HG03354 (cell line): ENCODE measurements at regions not wholly inside any gene's neighbourhood (a gene's known extent, or its start where the extent isn't known, plus 50 kb on each side); places are given as distances from the start of the nearest gene placed in this dataset.
A peak's percentile ranks its signal among the peaks of the same experiment; 100 is the strongest.

Source experiments
- ATAC-seq: cut with Tn5 transposase; IDR thresholded peaks from one replicate; pipeline ENCODE4 v1.9.1; 2021; ENCODE audit warnings: mild to moderate bottlenecking; ENCODE audit not compliant: unreplicated experiment, poor library complexity, severe bottlenecking

DNA sequence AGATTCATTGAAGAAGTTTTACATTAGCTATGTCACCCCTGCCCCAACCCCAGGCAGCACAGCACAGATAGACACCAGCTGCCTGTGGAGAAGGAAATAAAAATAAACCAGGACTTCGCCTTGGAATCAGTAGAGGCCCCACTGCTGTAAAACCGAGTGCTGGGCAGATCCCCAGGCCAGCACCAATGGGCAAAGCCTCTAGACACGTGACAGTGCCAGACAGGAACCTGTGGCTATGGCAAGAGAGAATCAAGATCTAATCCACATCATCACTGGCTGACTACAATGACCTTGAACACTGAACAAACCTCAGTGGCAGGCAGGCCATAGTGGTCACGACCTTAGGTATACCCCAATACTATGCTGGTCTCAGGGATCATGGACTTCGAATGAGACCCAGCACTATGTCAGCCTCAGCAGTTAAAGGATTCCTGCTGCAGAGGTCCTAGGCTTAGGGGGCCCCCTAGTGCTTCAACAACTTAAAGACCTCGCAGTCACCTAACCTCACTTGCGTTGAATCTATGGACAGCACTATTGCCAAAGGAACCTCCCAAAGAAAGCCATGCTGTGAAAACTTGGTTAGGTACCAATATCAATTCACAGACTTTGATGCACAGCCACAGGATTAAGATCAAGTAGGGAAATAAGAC lies 2118.6 kb upstream of the C9orf72 start:
- ATAC-seq = no peak

DNA sequence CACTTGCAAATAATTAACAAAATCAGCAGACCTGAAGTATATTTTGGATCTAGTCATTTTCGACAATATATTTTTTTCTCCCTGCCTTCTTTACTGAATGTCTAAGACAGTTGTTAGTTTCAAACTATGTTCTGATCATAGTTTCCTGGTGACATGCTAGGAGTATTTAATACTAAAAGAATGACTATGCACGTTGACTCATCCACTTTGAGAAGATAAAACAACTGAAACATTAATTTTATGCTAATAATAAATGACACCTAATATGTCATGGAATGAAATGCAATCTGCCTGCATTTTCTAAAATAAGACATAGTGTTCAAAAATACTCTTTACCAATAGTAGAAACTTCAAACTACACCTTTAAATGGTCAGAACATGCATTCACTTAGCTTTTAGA lies 2123.7 kb upstream of the C9orf72 start:
- no peak for ATAC-seq

DNA sequence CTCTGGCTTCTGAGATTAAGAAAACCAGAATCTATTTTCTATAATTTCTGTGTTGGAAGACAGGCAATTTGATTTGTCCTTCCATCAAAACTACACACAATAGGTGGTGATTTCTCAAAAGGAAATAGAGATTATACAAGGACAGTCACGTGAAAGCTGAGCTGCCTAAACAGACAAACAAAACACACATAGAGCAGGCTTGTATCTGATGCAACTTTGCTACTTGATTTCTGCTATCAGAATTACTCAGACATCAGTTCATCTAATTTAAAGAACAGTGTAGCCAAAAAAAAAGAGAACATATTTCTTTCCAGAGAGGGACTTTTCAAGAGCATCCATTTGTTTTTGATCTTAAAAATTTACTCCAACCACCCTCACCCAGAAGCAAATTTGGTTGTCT lies 2128.3 kb upstream of the C9orf72 start:
- ATAC-seq = no peak

DNA sequence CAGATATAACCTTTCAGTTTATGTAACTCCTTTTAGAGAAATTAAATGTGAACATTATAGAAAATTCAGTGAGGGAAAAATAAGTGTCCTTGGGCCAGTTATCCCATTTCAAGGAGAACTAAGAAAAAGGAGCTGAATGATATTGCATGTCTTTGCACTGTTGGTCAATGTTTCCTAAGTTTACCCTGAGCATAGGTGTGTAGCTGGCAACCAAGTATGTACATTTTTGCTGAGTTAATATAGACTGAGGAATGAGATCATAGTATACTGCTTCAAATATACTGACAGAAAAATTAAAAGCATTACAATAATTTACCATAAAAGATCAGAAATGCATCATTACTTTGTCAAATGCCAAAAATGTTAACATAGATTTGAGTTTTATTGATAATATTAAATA lies 2128.7 kb upstream of the C9orf72 start:
- no peak for ATAC-seq

DNA sequence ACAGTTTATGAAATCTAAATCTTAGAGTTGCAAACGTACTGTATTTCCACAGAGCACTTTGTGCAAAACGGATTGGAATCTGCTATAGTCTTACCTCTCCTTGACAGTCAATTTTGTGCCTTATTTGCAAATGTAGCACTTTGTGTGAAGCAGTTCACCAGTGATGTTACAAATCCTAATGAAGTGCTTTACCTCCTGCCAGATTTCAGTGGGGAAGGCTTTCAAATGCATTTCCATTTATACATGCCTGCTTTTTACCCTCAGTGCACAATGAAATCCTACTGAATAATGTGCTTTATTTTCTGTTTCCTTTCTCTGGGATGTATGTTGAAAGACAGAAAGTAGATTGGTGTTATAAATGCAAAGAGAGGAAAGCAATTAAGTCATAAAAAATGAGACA lies 2141.6 kb upstream of the C9orf72 start:
- ATAC-seq = no peak

DNA sequence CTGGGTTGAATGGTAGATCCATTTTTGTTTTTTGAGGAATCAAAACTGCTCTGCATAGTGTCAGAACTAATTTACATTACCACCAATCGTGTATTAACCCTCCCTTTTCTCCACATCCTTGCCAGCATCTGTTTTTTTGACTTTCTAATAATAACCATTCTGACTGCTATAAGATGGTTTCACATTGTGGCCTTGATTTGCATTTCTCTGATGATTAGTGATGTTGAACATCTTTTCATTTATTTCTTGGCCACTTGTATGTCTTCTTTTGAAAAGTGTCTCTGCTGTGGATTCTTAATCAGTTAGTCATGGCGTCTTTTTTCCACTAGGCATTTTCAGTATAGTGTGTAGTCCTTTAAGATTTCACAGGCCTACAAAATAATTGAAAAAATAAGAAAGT lies 2144.3 kb upstream of the C9orf72 start:
- ATAC-seq = peak; percentile 65

DNA sequence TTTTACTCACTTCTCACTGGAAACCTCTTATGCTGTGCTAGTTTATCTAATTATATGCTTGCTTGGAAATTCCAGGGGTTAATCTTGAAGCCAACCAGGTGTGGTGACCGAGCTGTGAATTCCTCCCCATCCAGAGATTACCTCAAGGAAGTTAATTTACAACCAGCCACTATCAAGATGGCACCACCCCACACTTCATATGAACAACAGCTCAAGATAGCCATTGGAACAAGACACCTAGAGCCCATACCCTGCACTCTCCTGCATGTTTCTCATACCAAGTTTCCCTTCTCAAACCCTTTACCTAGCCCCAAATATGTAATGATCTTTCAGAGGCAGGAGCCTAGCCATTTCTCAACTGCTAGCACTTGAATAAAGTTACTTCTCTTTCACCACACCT lies 2156.9 kb upstream of the C9orf72 start:
- no peak for ATAC-seq

DNA sequence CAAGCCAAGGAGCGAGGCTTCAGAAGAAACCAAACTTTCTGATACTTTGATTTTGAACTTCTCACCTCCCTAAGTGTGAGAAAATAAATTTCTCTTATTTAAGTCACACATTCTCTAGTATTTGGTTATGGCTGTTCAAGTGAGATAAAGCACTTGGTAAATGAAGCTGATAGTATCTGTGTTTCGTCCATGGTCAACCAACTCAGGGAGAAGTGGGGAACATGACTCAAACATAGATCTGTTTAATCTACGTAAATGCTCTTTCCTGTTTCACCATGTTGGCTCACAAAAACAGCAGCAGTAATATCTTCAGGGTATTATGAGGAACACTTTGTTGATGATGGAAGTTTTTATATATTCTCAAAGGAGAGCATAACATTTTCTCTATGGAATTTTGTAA lies 2167.2 kb upstream of the C9orf72 start:
- ATAC-seq = no peak

DNA sequence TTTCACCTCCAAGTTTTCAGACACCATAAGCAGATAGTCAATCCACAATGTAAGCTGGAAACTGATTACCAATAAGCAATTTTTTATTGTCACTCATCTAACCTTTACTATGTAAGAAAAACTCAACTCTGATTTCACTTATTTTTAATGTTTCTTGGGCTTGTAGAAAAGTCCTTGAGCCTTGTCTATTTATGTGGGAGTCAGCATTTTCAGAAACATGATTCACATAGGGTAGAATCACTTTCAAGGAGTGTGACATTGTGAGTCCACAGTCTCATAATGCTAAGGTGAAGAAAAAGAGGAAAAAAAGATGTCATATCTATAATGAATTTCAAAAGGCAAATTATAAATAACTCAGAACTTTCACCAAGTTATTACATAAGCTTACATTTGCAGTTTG lies 2167.9 kb upstream of the C9orf72 start:
- ATAC-seq = no peak

DNA sequence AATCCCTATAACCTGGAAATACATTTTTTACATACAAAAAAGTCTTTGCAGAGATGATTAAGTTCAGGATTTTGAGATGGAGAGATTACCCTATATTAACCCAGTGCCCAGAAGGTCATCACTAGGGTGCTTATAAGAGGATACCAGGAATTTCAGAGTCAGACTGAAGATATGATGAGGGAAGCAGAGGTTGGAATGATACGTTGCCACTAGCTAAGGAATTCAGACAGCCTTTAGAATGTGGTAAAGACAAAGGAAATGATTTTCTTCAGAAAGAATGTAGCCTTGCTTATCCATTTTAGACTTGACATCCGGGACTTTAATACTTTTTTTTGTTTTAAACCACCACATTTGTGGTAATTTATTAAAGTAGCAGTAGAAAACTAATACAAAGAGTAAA lies 2176.8 kb upstream of the C9orf72 start:
- ATAC-seq = no peak

DNA sequence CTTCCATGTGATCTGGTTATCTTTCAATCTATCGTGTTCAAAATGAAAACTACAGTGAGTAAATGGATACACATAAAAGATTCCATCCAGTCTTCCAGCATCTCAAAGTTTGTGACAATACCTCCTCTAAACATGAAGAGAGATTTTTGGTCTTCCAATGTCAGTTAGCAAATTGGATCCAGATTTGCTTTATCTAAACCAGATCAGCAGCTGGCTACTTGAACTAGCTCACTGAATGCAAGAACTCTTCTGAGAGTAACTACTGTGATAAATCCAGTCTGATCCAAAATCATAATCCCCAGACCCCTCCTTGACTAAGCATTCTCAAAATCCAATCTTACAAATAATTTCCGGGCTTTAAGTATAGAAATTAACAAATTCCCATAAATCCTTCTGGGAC lies 2177.9 kb upstream of the C9orf72 start:
- ATAC-seq = no peak

DNA sequence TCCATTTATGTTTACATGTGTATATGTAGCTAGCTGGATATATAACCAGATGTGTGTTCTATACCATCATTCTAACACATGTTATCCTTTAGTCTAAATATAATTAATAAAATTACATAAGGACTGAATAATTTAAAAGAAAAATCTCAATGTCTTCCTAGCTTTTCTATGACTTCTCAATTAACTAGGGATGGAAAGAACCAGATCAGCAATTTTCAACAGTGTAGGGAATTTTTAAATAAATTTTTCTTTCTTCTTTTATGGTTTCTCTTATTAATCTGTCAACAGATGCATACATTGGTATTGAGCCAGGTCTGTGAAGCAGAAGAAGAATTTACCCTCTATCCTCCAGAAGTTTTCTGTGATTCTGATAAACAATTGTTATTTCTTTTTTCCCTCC lies 2180.4 kb upstream of the C9orf72 start:
- ATAC-seq = no peak

DNA sequence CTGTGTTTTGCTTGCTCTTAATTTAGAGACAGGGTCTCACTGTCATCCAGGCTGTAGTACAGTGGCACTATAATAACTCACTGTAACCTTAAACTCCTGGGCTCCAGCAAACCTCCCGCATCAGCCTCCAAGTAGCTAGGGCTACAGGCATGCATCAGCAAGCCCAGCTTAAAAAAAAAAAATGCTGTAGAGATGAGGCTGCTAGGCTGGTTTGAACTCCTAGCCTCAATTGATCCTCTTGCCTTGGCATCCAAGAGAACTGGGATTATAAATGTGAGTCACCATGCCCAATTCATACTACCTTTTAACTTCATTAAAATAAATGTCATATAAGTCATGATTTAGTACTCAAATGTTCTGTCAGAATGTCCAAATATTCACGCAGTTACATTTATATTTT lies 2195.7 kb upstream of the C9orf72 start:
- ATAC-seq = no peak

DNA sequence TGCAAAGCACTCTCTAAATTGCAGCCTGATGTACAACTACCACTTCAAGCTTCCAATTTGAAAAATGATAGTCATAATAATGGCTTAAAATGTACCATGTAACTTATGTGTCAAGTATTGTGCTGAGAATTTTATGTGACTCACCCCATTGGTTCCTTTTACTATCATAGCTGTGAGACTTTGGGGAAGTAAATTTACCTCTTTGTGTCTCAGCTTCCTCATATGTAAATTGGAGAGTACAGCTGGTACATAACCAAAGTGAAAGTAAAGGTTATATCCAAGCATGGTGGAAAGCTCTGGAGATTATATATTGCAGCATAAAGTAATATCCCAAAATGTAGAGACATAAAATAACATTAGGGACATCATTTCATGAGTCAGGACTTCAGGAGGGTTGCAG lies 2200.4 kb upstream of the C9orf72 start:
- no peak for ATAC-seq

DNA sequence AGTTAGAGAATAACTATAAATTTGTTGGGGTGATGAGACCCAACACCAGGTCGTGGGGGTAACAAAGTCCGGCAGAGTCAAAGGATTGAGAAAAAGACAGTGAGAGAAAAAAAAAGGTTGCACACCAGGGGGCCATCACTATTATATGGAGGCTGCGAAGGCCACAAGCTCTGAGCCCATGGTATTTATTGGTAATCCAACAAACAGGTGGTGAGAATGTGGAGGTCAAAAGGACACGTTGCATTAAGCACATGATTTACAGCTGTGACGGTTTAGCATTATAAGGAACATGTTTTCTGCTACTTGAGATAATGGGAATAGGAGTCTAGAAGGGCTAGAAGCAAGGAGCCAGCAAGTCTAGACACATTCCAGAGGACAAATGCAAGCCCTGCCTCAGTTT lies 2202.2 kb upstream of the C9orf72 start:
- no peak for ATAC-seq

DNA sequence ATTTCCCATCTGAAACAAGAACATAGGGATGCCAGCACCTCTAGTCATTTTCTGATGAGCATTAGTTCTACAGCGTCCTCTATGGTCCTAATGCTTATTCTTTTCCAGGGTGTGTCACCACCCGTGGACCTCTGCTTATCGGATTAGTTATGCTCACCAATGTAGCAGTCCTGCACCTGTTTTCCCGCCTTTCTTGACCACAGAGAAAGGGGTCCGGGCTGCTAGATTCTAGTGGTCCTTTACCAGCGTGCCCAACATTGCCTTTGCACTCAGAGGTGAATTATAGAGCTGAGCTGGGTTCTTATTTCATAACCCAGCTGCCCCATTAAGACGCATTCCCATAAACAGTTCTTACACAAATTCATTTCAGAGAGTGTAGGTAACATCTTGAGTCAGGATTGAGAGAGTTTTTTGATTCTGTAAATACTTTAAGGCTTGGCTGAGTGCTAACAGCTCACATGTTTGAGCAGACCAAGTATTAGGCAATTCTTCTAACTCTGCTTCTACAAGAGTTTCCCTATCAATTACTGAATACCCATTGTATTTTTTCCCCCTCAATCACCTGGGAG lies 2205.1 kb upstream of the C9orf72 start:
- no peak for ATAC-seq

DNA sequence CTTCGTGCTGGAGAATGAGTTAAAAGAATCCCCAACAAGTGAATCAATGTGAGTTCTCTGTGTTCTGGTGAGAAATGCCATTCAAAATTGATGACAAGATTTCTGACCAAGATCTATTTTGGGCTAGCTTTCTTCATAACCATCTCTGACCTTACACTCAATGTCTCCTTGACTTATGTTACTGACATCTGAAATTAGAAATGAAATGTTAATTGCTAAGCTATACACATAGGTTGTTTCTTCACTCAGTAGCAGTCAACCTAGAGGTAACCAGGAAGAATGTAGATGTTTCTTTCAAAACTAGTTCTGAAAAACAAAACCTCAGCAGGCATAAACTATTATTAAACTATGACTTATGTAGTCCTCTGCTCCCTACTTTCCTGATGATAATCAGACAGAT lies 2220.7 kb upstream of the C9orf72 start:
- no peak for ATAC-seq

DNA sequence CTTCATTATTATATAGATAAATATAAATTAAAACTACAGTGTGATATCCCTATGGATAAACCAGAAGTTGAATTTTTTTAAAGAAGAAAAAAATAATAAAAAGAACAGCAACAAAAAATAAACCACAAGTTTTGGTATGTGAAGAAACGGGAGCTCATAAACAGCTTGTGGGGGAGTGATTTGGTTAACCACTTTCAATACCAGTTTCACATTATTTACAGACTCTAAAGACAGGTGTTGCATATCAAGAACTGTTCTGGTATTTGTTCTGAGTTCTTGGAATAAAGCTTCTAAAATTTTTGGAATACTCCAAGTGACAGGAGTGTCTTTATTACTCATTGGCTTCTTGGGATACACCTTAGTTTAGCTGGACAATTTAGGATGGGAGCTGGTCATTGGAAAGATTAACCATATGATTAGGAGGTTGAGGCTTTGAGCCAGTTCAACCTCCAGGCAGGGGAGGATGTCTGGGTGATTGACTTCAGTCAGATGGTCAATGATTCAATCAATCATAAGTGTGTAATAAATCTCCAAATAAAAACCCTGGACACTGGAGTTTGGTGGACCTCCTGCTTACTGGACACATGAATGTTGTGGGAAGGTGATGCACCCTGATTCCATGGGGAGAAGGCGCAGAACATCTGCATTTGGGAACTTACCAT lies 2223.1 kb upstream of the C9orf72 start:
- ATAC-seq = peak; percentile 89

DNA sequence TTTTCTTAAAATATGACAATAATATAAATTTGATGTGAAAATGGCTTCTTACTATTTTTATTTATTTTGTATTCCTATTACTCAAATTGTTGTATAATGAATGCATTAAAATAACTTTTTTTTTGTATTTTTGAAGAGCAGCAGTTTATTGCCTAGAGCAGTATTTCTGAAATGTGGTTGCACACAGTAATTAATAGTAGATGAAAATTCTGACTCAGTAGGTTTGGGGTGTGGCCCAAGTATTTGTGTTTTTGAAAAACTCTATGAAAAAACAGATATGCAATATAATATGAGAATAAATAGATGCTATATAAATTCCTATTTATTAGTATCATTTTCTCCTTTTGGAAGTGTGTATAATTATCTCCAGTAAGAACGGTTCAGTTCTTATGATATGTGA lies 2225.3 kb upstream of the C9orf72 start:
- ATAC-seq = no peak

DNA sequence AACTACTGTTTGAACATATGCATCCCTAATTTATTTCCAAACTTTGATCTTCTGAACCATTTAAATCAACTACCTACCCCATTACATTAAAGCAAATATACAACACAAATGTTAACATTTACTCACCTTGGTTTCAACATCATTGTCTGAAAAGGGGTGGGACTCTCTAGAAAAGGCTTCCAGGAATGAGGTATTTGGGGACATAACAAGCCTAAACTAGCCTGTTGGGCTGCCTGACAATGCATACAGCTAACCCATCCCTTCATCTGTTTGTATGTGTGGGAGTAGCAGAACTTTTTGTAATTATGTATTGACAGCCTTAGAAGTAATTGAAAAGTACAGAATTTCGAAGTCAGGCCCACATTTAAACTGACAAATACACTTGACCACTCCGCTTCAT lies 2225.9 kb upstream of the C9orf72 start:
- no peak for ATAC-seq

DNA sequence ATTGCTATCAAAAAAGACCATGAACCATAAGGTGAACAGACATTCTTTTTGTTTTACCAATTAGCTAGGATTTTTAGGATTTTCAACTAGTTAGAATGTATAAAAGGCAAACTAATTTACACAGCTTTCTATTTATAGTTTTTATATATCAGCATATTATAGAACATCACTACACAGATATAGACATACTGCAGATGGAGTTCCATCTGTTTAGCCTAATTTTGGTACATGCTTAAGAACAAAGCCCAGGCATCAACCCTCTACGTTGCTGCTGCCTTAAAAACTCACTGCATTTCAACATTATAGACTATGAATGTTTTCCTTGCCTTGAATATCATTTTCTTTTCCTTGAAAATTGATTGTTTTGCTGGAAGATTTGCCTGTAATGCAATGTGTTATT lies 2227.5 kb upstream of the C9orf72 start:
- ATAC-seq = no peak

DNA sequence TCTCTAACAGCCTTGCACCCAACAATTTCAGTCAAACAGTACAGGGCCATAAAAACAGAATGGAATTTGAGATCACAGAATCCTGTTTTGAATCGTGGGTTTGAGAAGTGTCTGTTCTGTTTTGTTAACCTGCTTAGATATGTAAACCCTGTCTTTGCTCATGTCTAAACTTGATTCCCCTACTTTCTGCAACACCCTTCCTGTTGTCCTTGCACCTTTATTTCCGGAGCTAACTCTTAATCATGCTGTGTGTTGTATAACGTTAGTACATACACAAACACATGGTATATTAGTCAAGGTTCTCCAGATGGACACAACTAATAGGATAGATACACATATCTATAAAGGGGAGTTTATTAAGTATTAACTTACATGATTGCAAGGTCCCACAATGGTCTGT lies 2229.2 kb upstream of the C9orf72 start:
- no peak for ATAC-seq
